ENCODE measurements at regions not wholly inside any gene's neighbourhood (a gene's known extent, or its start where the extent isn't known, plus 50 kb on each side); places are given as distances from the start of the nearest gene placed in this dataset.

DNA sequence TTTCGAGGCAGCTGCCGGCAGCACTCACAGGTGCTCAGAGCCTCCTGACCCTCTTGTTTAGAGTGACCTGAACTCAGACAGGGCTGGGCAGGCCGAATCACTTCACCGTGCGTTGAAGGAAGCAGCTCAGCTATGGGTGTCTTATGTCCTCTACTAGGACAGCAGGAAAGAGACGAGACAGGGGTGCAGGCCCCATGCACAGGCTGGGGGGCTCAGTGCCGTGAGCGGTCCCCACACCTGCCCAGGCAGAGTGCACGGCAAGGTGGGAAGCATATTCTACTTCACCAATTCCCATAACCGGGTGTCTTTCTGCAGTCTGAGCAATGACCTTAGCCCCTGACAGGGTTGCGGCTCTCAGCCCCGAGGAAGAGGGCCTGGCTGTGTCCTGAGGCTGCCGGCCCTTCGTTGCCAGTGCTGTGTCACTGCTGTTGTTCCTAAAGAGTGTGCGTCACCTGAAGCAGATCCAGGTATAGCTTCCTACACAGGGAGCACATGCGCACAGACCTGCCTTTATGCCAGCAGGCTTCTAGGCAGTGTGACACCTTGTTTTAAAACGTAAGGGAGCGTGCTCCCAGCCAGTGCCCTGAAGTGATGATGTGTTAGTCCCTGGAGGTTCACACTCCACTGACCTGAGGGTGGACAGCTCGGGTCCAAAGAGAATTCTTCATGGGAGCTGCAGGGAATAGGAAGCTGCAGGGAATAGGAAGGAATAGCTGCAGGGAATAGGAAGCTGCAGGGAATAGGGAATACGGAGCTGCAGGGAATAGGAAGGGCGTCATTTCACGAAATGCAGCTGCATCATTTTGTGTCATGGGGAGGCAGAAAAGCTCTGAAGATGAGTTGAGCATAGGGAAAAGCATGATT, 207.9 kb upstream of the SALL3 start:
- no peak for DNase-seq

- DNase-seq = no peak
Observed at GRCh38 chr18:78772360-78773302, 207.0 kb upstream of the SALL3 start.

DNA sequence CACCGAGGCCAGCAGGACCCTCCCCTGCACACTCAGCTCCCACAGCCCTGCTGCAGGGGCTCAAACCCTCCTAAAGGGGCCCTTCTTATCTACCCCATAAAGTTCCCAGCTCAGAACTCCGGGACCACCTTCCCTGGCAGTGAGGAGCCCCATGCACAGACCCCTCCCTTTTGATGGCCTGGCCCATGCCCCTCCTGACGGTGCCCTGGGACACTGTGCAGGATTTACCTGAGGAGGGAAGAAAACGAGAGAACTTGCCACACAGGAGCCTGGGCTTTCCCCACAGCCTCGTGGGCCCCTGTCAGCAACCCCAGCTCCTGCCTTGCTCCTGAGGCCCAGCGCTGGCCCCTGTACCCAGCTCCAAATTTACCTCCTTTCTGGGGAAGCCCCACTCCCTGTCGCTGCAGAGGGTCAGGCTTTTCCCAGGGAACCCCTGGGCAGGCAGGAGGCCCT, 206.3 kb upstream of the SALL3 start:
- no peak for DNase-seq

DNA sequence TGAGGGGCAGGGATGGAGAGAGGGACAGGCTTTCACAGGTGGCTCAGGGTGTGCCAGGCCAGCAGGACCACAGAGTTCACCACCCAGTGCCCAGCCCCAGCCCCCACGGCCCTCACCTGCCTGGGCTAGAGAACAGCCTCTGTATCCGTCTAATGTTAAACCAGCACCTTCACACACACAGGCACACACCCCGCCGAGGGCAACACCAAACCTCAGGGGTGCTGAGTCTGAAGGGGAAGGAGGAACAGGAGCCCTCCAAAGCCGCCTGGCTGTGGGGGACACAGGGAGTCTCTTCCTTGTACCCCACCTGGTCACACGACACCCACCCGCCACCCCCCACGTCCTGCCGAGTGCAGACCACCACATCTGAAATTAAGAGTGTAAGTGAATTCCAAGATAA, 205.8 kb upstream of the SALL3 start:
- no peak for DNase-seq

DNA sequence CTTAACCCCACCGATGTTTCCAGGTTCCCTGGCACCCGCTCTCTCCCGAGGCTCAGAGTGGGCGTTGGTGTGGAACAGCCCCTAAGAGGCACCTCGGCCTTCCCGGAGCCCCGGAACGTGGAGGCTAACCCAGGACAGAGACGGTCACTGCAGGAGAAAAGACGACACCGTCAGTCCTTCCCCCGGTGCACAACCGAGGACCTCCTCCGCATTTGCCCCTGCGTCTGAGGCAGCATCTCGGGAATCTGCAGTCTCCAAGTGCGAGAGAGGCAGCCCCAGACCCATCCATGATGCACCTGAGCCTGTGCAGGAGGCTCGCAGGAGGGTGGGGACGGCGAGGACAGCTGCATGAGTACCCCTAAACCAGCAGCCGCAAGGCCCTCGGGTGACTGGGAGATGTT, 204.9 kb upstream of the SALL3 start:
- DNase-seq = no peak

DNA sequence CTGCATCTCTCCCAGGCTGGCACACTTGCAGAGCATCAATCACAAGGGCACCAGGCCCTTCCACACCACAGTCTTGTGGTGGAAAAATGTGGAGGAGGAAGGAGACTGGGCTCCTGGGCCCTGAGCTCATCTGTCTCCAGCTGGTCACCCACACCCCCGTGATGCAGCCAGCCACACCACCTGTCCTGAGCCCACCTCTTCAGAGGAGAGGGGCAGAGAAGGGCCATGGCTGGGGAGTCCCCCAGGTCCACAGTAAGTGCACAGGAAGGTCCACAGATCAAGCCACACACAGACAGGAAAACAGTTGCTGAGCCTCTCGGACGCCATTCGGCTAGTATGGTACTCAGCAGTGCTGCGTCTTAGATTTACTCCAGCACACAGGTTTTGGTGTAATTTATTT, 203.5 kb upstream of the SALL3 start:
- DNase-seq = no peak

DNA sequence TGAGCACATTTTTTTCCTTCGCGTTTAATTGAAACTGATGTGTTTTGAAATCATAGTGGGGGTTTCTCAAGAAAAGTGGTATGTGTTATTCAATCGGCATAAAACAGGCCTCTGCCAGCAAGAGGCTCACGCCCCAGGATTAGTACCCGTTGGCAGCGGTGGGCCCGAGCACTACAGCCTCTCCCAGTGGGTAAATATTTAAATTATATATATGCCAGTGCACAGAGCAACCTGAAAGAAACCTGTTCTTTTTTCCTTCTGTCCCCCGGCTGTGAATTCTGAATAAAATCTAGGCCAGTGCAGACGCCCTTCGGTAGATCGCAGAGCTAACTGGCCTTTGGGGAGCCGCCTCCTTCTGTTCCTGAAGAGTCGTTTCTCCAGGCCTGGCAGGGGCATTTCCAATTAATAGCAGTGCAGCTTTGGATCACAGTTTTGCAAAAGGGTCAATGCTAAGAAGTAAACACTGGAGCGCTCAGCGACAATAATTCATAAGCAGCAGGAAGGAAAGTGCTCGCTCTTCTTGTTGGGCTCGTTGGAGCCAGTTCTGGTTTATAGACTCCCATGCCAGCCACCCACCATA, 202.8 kb upstream of the SALL3 start:
- no peak for DNase-seq

DNA sequence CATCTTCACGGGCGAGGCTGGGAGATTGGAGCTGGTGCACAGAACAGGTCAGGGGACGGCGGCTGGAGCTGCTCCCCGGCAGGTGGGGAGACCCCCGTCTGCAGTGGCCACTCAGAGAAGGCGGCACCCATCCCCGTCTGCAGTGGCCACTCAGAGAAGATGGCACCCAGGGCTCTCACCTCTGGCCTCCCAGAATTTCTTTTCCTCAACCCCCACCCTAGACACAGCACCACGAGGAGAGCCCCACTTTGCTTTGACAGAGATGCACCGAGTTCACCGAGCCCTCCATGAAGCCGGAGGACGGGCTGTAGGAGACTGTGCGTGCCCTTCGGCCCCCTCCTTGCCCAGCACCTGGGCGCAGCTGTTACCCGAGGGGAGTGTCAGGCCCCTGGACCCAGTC, 201.6 kb upstream of the SALL3 start:
- DNase-seq = no peak

- DNase-seq = no peak
Observed at GRCh38 chr18:78778651-78779050, 201.0 kb upstream of the SALL3 start.

DNA sequence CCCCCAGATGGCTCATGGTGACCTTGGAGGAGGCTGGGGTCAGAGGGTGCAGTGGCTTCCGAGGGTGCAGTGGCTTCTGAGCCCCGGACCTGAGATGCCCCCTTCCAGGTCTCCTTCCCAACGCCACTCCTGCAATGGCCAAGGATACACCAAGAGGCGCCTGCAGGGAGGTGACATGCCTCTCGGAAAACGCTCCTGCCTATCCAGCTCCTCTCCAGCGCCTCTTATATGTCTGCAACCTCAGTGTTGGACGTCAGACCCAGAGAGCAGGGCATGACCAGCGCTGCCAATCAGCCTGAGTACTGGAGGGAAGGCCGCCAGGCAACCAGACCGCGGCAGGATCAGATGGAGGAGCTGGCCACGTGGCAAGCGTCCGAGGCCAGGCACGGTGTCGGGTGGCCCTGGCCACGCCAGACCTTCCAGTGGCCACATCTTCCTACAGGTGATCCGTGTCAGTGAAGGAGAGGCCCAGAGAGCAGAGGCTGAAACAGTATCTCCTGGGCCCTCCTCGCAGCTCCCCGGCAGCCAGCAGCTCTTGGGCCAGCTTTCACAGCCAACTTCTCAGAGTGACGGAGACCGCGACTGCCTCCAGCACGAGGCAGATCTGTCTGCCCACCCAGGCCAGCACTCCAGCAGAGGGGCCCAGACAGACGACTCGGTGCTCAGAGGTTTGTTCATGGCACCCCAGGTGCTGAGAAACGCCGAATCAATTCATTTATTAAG, 199.5 kb upstream of the SALL3 start:
- DNase-seq = no peak

- no peak for DNase-seq
Observed at GRCh38 chr18:78780719-78781600, 198.7 kb upstream of the SALL3 start.

- DNase-seq = no peak
Observed at GRCh38 chr18:78781601-78781960, 198.0 kb upstream of the SALL3 start.

- DNase-seq = no peak
Observed at GRCh38 chr18:78782951-78783563, 196.6 kb upstream of the SALL3 start.

GRCh38 chr18:78783564-78783960, 196.1 kb upstream of the SALL3 start:
- DNase-seq = no peak

GRCh38 chr18:78784861-78785260, 194.8 kb upstream of the SALL3 start:
- DNase-seq = no peak

DNA sequence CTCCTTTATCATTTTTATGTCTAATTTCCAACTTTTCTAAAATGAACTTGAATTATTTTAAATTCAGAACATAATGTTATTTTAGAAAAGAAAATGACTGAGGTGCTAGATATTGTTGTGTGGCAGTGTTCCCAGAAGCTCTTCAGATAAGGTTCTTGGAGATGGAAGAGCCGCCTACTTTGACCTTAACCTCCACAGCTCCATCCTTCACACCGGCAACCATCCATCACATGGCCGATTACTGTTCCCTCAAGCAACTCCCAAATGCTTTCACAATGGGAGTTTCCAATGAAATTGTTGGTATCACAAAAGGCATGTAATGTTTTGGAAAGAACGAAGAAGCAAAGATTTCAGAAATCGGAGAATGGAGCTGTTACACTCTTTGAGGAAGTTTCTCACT, 193.9 kb upstream of the SALL3 start:
- DNase-seq = no peak

GRCh38 chr18:78786776-78787175, 192.8 kb upstream of the SALL3 start:
- DNase-seq = no peak

- no peak for DNase-seq
Observed at GRCh38 chr18:78787751-78788150, 191.9 kb upstream of the SALL3 start.

- DNase-seq = no peak
Observed at GRCh38 chr18:78788161-78788560, 191.5 kb upstream of the SALL3 start.

DNA sequence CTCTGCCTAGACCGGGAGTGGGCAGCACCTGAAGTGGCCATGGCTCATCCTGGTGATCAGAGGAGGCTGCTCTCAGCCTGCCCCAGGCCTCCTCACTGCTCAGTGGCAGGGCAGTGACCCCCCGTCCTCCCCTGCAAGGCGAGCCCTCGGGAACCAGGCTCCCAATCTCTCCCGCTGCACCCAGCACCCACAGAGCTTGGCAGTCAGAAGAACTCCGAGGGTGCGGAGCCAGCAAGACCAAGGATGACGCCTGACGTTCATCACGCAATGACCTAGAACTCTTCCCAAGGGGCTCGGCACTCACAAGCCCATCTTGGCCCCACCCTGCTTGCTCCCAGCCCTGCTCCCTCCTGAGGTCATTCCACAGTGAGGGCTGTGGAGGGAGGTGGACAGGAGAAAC, 189.8 kb upstream of the SALL3 start:
- no peak for DNase-seq

DNA sequence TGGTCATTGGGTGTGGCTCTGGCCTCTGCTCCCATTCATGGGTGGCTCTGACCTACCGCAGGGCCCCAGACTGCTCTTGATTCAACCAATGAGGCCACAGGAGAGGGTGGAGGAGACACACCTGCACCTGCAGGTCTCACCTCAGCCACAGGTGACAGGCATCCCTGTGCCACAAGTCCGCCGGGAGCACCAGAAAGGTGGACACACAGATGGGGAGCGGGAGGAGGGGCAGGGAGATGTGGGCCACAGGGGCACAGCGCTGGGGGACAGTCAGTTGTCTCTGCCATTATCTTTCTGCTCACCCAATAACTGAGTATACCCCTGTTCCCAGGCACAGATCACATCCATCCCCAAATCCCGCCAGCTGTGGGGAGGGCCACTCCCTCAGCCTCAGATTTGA, 189.1 kb upstream of the SALL3 start:
- no peak for DNase-seq

All from COR-L47 (cell line).